ENCODE measurements at regions not wholly inside any gene's neighbourhood (a gene's known extent, or its start where the extent isn't known, plus 50 kb on each side); places are given as distances from the start of the nearest gene placed in this dataset.

GRCh38 chr11:112538534-112539280, 278.0 kb upstream of the PLET1 start:
- Histone ChIP-seq H3K4me2 (ENCODE audit: insufficient read depth in 1 of 2, low read depth in 2 of 2, low read length in 2 of 2) (no peak overlapping the region), H4K5ac (ENCODE audit: insufficient read length, low read depth, low read length) (no peak overlapping the region), H3K4me1 (replicated peaks in 1 of 4; ENCODE audit: control insufficient read depth in 3 of 4, insufficient read depth in 4 of 4, low read length in 3 of 4) (no peaks in the 10 kb centered on the region; a peak in 1 of 7 replicates), H3K9ac (replicated peaks in 1 of 4; ENCODE audit: extremely low read depth in 1 of 4, low read depth in 3 of 4, low read length in 3 of 4) (no peak overlapping the region), H2BK20ac (ENCODE audit: low read length) (no peak overlapping the region), H3K9me3 (ENCODE audit: insufficient read depth in 2 of 2, low read depth in 1 of 2, low read length in 1 of 2) (peaks cover 10% of the 10 kb centered on the region in 2 experiments; a peak in 3 of 4 replicates), H2AK5ac (ENCODE audit: low read depth, low read length) (no peak overlapping the region), H3K27ac (ENCODE audit: low read depth, low read length) (no peak overlapping the region), H3K4me3 (ENCODE audit: extremely low read depth in 1 of 4, insufficient read depth in 2 of 4, low read depth in 3 of 4, low read length in 4 of 4) (no peak overlapping the region), H3K18ac (ENCODE audit: extremely low read depth, low read length) (no peak overlapping the region), H4K91ac (replicated peaks; ENCODE audit: insufficient read length, low read length) (no peak overlapping the region), H2AFZ (ENCODE audit: low read length) (no peak overlapping the region; the same call in 1 of the 2 replicates), H3K4ac (replicated peaks; ENCODE audit: insufficient read length, low read depth, low read length) (no peak overlapping the region), H3K14ac (ENCODE audit: insufficient read length) (no peak overlapping the region), H3K79me2 (ENCODE audit: control insufficient read depth in 1 of 2, insufficient read depth in 2 of 2, low read length in 2 of 2) (no peaks in the 10 kb centered on the region), H3K23me2 (ENCODE audit: low read depth, low read length) (no peaks in the 10 kb centered on the region), H2BK120ac (replicated peaks; ENCODE audit: low read depth, low read length) (no peak overlapping the region), H3K79me1 (ENCODE audit: low read depth, low read length) (no peaks in the 10 kb centered on the region), H2BK5ac (ENCODE audit: low read depth, low read length) (no peak overlapping the region), H2BK15ac (ENCODE audit: low read length) (no peak overlapping the region), H4K8ac (ENCODE audit: extremely low read depth, insufficient read depth, low read length) (no peak overlapping the region), H3K23ac (ENCODE audit: insufficient read length) (no peak overlapping the region), H3K27me3 (replicated peaks in 1 of 4; ENCODE audit: control insufficient read depth in 3 of 4, extremely low read depth in 1 of 4, insufficient read depth in 3 of 4, low read length in 3 of 4) (no peaks in the 10 kb centered on the region; a peak in 1 of 7 replicates), H3K56ac (replicated peaks; ENCODE audit: insufficient read length, low read depth, low read length) (no peak overlapping the region), H2BK12ac (ENCODE audit: low read depth, low read length) (no peak overlapping the region), H4K20me1 (replicated peaks in 1 of 2; ENCODE audit: control insufficient read depth in 1 of 2, insufficient read depth in 2 of 2, low read length in 2 of 2) (no peaks in the 10 kb centered on the region), H3K36me3 (ENCODE audit: control insufficient read depth in 2 of 4, insufficient read depth in 4 of 4, low read length in 3 of 4) (no peaks in the 10 kb centered on the region)
- WGBS, 2 experiments (ENCODE audit: extremely low coverage in 1 of 2, insufficient coverage in 1 of 2, insufficient read length in 1 of 2, insufficient replicate concordance in 2 of 2, low coverage in 1 of 2, low lambda C conversion rate in 2 of 2, missing lambda C conversion rate in 1 of 2): 92% methylated on average over 7 of the region's 7 CpGs; no CpG with 5 or more reads in 1 of the 2 experiments
- ChIA-PET CTCF (ENCODE audit: partially characterized antibody) (interaction anchor here (4.9 kb wide), 1 partner anchor 16 kb away, joined by 28 read pairs; no protein-coding TSS in a partner anchor), POLR2A (ENCODE audit: partially characterized antibody) (interaction anchor here (0.6 kb wide), 1 partner anchor 1214 kb away, joined by 3 read pairs; no protein-coding TSS in a partner anchor)
- FAIRE-seq: no peak
- DNase-seq (ENCODE audit: low read depth in 1 of 2, low spot score in 2 of 2): no peak
- TF ChIP-seq KDM4A (IDR thresholded peaks at IDR 0.05; ENCODE audit: low read depth, low read length, severe bottlenecking) (no peak), EZH2 (IDR thresholded peaks at IDR 0.05; ENCODE audit: low read depth, low read length, severe bottlenecking) (no peak), PHF8 (conservative IDR thresholded peaks at IDR 0.05; ENCODE audit: low read depth, low read length) (no peak), EGR1 (IDR thresholded peaks at IDR 0.05; ENCODE audit: borderline replicate concordance, low read depth, low read length) (no peak), TCF12 (IDR thresholded peaks at IDR 0.05; ENCODE audit: low read depth, low read length) (no peak), TBP (IDR thresholded peaks at IDR 0.05; ENCODE audit: low read depth, low read length) (no peak), ASH2L (IDR thresholded peaks at IDR 0.05; ENCODE audit: low read length) (no peak), POLR2A (IDR thresholded peaks at IDR 0.05; ENCODE audit: control extremely low read depth in 1 of 2, low read depth in 2 of 2, low read length in 2 of 2) (no peak), SP4 (IDR thresholded peaks at IDR 0.05; ENCODE audit: low read length) (no peak), TEAD4 (IDR thresholded peaks at IDR 0.05; ENCODE audit: low read depth, low read length) (no peak), SAP30 (IDR thresholded peaks at IDR 0.05; ENCODE audit: insufficient read depth, insufficient replicate concordance, low read length) (no peak), SIN3A (conservative IDR thresholded peaks at IDR 0.05 in 1 of 2, IDR thresholded peaks at IDR 0.05 in 1 of 2; ENCODE audit: low read depth in 1 of 2, low read length in 2 of 2) (no peak), FOSL1 (IDR thresholded peaks at IDR 0.05; ENCODE audit: insufficient read depth, low read depth, low read length) (no peak), TAF7 (optimal IDR thresholded peaks at IDR 0.05; ENCODE audit: borderline replicate concordance, low read depth, low read length) (no peak)

Measured in H1 (cell line).